Occipital lobe (tissue), 1 donor: ENCODE measurements at regions not wholly inside any gene's neighbourhood (a gene's known extent, or its start where the extent isn't known, plus 50 kb on each side); places are given as distances from the start of the nearest gene placed in this dataset.
"Not testable (repeated sequence)": the region's sequence is repeated elsewhere in the genome, so short reads cannot be mapped to it uniquely, and the experiment has no call there.

Source experiments
- DNase-seq: peaks from one replicate; lab custom pipeline; 2025; lab: John Stamatoyannopoulos, UW

DNA sequence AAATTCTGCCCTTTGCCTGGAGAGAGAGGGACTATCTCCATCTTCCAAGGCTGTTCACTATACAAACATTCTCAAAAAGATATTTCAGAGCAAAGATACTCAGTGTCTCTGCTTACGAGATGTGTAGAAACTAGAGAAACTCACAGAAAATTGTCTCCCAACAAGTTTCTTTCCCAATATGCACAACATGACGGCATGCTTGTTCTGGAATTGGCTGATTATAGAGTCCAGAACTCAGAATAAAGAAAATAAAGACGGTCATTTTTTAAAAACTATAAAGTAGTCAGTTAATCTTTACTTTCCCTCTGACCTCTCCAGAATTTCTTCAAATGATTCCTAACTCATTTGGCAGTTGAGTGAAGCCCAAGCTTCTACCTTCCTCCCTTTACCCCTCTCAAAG is 285.5 kb upstream of the KLF3 start:
- no peak for DNase-seq

DNA sequence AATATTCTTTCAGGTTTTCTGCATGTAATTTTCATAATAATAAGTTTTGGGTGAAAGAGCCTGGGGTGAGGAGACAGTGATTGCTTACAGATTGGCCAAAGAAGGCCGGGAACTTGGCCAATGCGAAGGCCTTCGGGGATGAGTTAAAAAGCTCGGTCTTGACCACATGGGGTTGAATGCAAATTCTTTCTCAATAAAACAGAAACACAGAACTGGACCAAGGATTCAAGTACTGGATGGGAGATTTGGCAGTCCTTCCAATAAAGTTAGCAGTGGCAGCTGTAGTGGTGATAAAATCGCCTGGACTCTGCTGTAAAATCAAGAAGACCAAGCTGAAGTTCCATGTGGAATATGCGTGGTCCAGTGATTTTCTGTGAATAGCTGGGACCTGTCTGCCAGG is 282.2 kb upstream of the KLF3 start:
- DNase-seq: no peak

DNA sequence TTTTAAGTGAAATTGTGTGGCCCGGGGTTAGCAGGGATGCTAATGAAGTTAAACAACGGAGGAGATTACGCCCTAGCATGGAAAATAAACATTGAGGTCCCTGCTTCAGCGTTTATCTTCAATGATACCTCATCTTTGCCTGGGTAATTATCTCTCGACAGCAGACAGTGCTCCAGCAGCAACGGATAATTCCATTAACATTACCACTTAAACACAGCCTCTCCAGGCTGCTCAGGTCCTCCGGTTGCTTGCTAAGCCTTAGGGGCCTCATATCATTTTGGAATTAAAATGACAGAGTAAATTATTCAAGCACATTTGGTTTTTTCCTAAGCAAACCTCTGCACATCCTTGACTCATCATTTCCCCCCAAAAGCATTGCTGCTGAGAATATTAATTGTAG is 281.5 kb upstream of the KLF3 start:
- no peak for DNase-seq

DNA sequence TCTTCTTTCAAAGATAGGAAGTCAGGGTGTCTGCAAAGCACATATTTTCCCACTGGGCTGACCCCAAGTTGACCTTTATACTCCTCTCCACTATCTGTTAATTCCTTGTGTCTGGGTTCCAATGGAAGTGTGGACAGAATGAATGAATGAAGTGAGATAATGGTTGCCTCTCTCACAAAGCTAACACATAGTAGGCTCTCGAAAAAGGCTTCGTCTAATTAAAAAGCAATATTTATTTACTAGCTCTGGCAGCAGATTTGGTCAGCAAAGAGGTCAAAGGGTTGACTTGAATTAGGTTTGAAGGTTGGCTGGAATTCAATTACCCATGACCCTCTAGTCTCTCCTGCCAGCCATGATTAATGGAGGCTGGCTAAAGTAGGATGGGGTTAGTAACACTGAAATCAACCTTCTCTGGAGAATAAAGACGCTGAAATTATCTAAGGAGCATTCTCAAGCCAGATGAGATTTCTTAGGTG is 280.3 kb upstream of the KLF3 start:
- DNase-seq: no peak

DNA sequence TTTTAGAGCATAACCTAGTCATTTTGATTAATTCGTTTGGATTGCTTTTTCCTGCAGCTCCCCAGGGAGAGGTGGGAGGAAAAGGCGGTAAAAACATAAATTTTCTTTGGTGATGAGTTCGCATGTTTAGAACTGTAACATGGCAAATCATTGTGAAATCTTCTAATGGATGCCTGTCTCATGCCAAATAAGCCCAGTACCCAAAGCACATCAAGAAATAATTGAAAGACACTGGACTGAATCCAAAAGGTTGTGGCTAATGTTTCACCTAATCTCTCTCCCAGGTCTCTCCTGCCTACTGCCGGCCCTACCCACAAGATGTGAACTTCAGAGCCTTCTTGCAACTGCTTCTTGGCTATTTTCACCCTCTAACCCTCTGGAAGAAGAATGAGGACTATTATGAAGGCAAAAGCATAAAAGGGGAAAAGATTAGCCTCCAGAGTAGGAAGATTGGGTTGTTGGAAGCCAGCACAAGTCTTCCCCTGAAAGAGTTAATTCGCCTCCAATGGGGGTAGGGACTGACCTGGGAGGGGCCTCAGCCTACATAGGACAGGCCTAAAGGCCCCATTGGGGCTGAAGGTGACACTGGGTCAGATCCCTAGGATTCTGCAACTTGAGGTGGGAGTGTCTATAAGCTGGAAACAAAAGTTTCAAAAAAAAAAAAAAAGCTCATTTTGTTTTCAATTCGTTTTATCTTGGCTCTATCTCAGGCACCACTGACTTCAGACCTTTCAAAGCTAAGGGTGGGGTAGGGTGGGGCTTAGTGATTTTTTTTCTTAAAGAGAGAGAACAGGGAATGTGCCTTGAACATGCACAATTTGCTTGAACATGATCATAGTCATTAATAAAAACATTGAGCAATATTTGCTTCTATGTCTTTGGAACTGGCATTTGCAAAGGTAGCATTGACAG is 278.6 kb upstream of the KLF3 start:
- no peak for DNase-seq

DNA sequence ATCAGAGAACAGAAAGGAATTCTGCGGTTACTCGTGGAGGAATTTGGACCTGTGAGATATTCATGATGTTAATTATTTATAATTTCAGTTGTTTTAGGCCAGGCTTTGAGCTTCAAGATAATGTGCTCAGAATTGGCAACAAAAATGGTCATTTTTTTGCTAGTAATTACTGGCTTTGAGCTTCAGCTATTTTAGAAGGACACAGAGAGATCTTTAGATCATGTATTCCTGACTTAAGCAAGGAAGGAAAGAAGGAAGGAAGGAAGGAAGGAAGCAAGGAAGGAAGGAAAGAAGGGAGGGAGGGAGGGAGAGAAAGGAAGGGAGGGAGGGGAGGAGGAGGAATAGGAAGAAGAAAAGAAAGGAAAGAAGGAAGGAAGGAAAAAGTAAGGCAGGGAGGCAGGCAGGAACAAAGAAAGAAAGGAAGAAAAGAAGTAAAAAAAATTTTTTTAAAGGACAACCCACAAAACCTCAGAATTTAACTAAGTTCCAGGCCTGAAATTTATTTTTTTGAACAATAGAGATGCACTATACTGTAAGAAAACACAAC is 277.9 kb upstream of the KLF3 start:
- no peak for DNase-seq

DNA sequence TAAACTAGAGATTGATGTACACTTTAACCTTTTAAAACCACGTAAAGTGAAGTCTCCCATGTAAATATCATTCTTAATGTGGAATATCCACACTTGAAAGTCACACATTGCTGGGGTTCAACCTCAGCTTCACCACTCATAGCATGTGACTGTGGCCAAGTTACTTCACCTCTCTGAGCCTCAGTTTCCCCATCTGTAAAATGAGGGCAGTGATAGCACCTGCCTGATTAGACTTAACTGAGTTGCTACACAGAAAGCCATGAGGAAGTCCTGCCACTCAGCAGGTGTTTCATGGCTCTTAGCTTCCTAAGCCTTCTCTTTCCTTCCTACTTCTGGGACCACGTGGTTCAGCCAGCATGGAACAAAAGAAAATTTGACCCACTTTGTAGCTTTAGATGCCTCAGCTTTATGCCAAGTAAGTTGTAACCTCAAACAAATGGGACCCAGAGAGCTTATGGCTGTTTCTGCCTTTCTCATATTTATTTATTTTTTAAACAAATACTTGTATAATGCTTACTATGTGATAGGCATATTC is 277.3 kb upstream of the KLF3 start:
- no peak for DNase-seq

DNA sequence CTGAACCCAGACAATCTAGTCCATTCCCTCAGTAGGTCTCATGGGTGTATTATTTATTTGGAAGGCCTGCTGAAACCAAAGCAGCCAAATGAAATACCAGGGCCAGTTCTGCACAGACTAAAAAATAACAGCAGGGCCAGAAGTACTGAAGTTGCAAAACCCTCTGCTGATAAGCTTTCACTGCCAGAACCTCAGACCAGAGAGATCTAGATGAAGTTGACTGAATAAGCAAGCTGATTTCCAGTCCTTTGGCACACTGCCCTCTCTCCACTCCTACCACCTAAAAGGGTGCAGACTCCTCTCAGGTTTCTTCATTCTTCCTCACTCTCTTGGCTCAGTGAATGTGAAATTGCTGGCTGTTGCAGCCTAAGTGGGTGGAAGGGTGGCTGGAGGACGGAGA is 276.7 kb upstream of the KLF3 start:
- no peak for DNase-seq

DNA sequence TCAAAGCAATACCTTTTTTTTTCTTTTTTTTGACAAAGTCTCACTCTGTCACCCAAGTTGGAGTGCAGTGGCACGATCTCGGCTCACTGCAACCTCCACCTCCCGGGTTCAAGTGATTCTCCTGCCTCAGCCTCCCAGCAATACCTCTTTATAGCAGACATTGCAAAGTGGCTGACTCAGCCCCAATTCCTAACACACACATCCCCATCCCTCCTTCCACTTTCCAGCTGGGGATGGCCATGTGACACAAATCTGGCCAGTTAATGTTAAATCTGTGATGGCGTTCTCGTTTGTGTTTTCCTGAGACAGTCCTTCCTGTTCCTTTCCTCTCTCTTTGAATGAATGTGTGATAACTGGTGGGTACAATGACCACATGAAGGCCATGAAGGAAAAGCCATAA is 276.2 kb upstream of the KLF3 start:
- DNase-seq: no peak

DNA sequence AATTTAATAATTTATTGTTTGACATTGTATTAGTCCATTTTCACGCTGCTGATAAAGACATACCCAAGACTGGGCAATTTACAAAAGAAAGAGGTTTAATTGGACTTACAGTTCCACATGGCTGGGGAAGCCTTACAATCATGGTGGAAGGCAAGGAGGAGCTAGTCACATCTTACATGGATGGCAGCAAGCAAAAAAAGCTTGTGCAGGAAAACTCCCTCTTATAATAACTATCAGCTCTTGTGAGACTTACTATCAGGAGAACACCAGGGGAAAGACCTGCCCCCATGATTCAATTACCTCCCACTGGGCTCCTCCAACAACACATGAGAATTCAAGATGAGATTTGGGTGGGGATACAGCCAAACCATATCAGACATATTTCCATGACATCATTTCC is 275.1 kb upstream of the KLF3 start:
- not testable (repeated sequence) for DNase-seq

DNA sequence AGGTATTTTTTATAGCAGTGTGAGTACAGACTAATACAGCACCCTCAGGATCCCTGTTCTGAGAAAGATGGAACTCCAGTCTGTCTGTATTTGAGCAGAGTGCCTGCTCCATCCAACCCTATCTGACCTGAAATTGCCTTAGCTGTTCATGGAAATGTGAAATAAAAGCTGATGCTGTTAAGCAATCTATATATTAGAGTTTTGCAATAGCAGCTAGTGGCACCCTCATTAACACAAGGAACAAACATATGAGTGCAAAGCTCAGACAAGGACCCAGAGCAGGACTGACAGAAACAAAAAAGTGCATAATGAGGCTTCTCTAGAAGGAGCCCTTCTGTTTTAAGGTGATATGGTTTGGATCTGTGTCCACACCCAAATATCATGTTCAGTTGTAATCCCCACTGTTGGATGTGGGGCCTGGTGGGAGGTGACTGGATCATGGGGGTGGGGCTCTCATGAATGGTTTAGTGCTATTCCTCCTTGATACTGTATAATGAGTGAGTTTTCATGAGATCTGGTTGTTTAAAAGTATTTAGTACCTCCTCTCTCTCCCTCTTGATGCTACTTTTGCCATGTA is 272.9 kb upstream of the KLF3 start:
- DNase-seq: no peak

DNA sequence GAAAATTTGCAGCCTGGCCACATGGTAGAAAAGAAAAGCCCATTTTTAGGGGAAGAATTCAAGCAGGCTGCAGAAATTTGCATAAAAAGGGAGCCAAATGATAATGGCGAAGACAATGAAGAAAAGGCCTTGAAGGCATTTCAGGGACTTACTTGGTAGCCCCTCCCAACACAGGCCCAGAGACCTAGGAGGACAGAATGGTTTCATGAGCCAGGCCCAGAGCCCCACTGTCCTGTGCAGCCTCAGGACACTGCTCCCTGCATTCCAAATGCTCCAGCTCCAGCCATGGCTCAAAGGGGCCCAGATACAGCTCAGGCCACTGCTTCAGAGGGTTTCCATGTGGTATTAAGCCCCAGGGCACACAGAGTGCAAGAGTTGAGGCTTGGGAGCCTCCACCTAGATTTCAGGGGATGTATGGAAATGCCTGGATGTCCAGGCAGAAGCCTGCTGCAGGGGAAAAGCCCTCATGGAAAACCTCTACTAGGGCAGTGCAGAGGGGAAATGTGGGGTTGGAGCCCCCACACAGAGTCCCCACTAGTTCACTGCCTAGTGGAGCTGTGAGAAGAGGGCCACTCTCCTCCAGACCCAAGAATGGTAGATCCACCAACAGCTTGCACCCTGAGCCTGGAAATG is 271.7 kb upstream of the KLF3 start:
- no peak for DNase-seq

DNA sequence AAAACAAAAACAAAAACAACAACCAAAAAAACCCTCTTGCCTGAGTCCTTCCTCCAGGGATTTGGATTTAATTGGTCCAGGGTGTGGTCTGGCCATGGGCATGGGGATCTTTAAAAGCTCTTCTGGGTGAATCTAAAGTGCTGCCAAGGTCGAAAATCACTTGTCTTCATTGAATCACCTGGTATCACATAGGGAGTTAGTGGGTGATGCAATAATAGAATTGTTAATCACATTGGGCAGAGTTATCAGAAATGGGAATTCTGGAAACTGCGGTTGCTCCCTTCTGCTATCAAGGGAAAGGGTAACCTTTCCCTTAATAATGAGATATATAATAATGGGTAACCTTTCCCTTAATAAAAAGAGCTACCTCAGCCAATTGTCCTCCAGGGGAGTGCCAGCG is 267.9 kb upstream of the KLF3 start:
- DNase-seq: no peak

DNA sequence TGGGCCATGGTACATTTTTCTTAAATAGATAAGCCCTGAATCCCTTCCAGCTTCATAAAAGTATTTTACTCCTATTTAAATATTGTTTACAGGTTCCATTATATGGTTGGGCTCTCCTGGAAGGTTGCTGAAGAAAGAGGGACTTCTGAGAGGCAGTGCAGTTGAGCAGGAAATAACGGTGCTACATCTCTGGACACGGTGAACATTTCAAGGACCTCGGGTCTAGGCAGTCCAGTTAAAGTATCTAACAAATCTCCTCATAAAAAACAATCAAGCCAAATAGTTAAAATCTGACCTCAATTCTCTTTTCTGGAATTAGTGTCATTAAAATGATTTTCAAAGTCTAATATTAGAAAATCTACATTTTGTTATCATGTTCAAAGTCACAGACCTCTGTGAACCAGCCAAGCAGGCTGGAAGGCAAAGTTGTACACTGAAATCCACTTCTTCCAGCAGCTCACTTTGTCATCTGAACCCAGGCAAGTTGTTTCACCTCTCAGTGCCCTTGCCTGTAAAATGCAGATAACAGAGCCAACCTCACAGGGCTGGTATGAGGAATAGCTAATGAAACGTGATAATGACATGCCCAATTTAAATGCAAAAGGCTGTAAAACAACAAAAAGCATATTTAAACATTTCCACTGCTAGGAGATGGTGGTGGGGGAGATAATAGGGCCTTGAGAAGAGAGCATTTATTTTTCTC is 267.0 kb upstream of the KLF3 start:
- no peak for DNase-seq

DNA sequence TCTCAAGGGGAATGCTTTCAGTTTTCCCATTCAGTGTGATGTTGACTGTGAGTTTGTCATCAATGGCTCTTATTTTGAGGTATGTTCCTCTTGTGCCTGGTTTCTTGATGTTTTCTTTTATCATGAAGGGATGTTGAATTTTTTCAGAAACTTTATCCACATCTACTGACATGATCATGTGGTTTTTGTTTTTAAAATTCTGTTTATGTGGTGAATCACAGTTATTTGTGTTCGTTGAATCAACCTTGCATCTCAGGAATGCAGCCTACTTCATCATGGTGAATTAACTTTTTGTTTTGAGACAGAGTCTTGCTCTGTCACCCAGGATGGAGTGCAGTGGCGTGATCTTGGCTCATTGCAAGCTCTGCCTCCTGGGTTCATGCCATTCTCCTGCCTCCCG is 263.1 kb upstream of the KLF3 start:
- DNase-seq: no peak

DNA sequence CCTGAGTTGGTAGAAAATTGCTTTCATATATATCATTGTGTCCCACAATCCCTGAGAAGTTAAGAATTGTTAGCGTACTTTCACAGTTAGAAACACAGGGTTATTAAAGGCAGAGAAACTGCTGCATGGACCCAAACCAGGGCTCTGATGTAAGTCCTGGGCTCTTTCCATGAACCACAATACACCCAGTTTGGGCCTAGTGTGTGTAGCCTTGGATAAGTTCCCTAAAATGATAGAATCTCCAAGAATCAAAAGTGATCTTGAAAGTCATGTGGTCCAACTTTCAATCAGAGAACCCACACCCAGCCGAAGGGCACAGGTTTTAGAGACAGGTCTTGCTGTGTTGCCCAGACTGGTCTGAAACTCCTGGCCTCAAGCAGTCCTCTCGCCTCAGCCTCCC is 257.8 kb upstream of the KLF3 start:
- DNase-seq: no peak

DNA sequence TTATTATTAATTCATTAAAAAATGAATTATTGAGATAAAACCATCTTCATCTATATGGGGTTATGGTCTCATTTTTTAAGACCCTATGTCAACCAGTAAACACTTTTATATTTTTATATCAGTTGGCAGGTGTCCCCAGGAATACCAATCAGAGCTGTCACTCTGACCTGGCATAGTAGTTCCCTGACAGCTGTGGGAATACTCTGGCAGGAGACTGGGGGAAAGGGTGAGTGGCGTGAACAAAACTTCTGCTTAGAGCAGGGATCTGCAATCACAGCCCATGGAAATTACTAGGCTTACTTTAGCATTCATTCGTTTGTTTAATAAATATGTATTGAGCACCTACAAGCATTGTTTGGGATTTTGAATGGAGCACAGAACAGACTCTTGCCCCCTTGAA is 254.1 kb upstream of the KLF3 start:
- no peak for DNase-seq

DNA sequence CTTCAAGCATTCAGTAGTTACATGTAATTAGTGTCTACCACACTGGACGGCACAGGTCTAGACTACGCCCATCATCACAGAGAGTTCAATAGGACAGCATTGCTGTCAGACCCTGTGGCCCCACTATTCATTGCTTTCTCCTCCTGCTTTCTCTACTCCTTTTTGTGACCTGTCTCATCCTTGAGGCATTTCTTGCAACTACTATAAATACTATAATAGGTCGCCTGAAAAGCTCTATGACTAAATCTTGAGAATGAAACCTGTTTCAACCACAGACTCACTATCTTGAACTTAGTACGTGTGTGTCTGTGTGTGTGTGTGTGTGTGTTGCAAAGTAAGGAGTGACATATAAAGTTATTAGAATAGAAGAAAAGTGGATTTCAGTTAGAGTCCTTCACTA is 252.9 kb upstream of the KLF3 start:
- no peak for DNase-seq

DNA sequence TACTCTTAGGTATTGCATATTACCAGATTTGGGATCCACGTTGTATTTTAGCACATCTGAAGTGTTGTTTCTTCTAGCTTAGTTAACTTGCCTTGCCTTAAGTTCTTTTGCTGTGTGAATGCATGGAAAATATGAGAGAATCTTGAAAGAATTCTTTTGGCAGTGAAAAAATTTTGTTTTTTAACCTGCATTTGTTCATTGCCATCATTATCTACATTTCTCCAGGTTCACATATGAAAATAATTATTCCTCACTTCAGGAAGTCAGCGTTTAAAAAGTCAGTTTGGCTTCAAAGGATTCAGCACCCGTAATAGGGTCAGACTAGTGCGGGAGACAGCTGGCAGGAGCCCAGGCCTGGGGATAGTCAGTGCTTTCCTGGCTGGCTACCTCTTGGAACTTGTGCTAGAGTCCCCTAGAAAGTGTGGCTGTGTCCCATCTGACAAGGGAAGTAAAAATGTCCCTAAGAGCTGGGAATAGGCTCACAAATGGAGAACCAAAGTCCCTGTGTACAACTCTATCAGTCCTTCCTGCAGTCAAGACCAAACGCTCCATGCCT is 251.9 kb upstream of the KLF3 start:
- no peak for DNase-seq

DNA sequence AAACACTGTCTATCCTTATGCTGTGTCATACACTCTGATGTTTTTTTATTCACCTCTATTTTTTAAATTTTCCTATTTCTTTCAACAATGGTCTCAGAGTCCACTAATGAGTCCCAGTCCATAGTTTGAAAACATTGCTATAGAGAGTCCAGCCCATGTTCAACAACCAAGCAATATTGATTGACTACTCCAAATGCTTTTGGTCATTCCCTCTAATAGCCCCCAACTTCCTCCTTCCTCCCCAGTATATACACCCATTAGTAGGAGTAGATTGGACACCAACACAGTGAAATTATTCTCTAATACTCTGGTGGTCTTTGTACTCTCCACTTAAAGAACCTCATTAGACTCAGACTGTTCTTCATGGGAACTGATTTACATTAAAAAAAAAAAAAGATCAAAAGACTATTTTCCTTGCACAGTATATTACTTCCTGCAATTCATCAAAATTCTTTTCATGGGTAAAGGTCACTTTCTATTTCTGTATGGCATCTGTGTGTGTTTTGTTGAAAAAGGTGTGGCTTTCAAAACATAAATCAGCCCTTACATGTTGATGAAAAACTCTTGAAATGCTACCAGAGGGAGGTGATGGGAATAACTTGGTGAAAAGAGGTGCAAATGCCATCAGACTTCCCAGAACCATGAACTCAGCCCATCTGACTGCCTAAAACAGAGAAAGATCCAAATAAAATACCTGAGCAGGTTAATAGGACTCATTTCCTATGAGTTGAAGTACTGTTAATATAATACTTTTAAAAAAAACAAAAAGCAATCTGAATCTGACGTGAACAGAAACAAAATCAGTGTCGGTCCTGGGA is 250.3 kb upstream of the KLF3 start:
- DNase-seq: no peak
